ENCODE measurements at regions not wholly inside any gene's neighbourhood (a gene's known extent, or its start where the extent isn't known, plus 50 kb on each side); places are given as distances from the start of the nearest gene placed in this dataset.

GRCh38 chr21:35303085-35303484 lies 254.0 kb upstream of the RUNX1 start:
- TF ChIP-seq CTCF (IDR thresholded peaks at IDR 0.05; ENCODE audit: extremely low read depth in 1 of 2, insufficient read depth in 1 of 2, low read depth in 1 of 2, low read length in 2 of 2) = no peak
- TF ChIP-seq EZH2 (IDR thresholded peaks at IDR 0.05; ENCODE audit: borderline replicate concordance, low read depth, low read length, severe bottlenecking) = no peak

Measured in endothelial cell of umbilical vein (primary cell).